Loucy (cell line): ENCODE measurements at regions not wholly inside any gene's neighbourhood (a gene's known extent, or its start where the extent isn't known, plus 50 kb on each side); places are given as distances from the start of the nearest gene placed in this dataset.

ENCODE experiments used
- H2AFZ ChIP-seq: fragments of 200-600 bp; sonication (generic); 2 replicates; pipeline ENCODE4 v1.6.0; 2016; ENCODE audit warnings: antibody characterized with exemption, mild to moderate bottlenecking, low read length, moderate library complexity
- H3F3A ChIP-seq: fragments of 200-600 bp; 2 replicates; pipeline ENCODE4 v1.6.0; 2016; ENCODE audit warnings: antibody characterized with exemption, low read depth, mild to moderate bottlenecking
- H3K27me3 ChIP-seq: fragments of 200-600 bp; sonication (generic); 2 replicates; pipeline ENCODE4 v1.6.1; 2014; ENCODE audit warnings: low read length, mild to moderate bottlenecking; ENCODE audit not compliant: insufficient read depth, poor library complexity, severe bottlenecking
- H3K36me3 ChIP-seq: fragments of 200-600 bp; sonication (generic); 2 replicates; pipeline ENCODE4 v1.6.1; 2016; ENCODE audit warnings: low read length; ENCODE audit not compliant: insufficient read depth
- H3K4me1 ChIP-seq: fragments of 200-600 bp; sonication (generic); 2 replicates; pipeline ENCODE4 v1.5.1; 2014; ENCODE audit warnings: low read length, mild to moderate bottlenecking; ENCODE audit not compliant: insufficient read depth, poor library complexity, severe bottlenecking
- H3K4me2 ChIP-seq: fragments of 200-600 bp; sonication (generic); 2 replicates; pipeline ENCODE4 v1.6.0; 2014; ENCODE audit warnings: antibody characterized with exemption, low read length, low read depth, mild to moderate bottlenecking; ENCODE audit not compliant: poor library complexity, severe bottlenecking
- H3K4me3 ChIP-seq: fragments of 200-600 bp; sonication (generic); 2 replicates; pipeline ENCODE4 v1.5.1; 2014; ENCODE audit warnings: low read length, mild to moderate bottlenecking, mixed read lengths; ENCODE audit not compliant: poor library complexity, severe bottlenecking
- H3K79me2 ChIP-seq: fragments of 200-600 bp; sonication (generic); 2 replicates; pipeline ENCODE4 v1.6.1; 2014; ENCODE audit warnings: low read length; ENCODE audit not compliant: insufficient read depth
- H3K9ac ChIP-seq: fragments of 200-600 bp; sonication (generic); 2 replicates; pipeline ENCODE4 v1.6.0; 2014; ENCODE audit warnings: mild to moderate bottlenecking, low read depth, low read length, moderate library complexity; ENCODE audit not compliant: poor library complexity, severe bottlenecking
- H3K9me2 ChIP-seq: fragments of 200-600 bp; sonication (generic); replicated peaks from 2 replicates; pipeline ENCODE4 v1.6.1; 2016; ENCODE audit warnings: low read depth, low read length, mixed read lengths
- H3K9me3 ChIP-seq: fragments of 200-600 bp; sonication (generic); 2 replicates; pipeline ENCODE4 v1.6.1; 2014; ENCODE audit warnings: mild to moderate bottlenecking, antibody characterized with exemption, low read length, low read depth; ENCODE audit not compliant: insufficient read depth
- H4K20me1 ChIP-seq: fragments of 200-600 bp; sonication (generic); 2 replicates; pipeline ENCODE4 v1.6.0; 2014; ENCODE audit warnings: antibody characterized with exemption, low read length, mild to moderate bottlenecking; ENCODE audit not compliant: insufficient read depth, poor library complexity, severe bottlenecking
- EZH2phosphoT487 ChIP-seq: fragments of 200-600 bp; IDR thresholded peaks from 2 replicates; pipeline ENCODE4 v1.6.1; 2018; ENCODE audit warnings: antibody characterized with exemption, mild to moderate bottlenecking, moderate library complexity, borderline replicate concordance
- TF ChIP-seq, protein P1 (sequence below): fragments of 200-600 bp; sonication (generic); conservative IDR thresholded peaks from 2 replicates; pipeline ENCODE4 v1.5.1; 2014; ENCODE audit warnings: mild to moderate bottlenecking, antibody characterized with exemption, low read length

DNA sequence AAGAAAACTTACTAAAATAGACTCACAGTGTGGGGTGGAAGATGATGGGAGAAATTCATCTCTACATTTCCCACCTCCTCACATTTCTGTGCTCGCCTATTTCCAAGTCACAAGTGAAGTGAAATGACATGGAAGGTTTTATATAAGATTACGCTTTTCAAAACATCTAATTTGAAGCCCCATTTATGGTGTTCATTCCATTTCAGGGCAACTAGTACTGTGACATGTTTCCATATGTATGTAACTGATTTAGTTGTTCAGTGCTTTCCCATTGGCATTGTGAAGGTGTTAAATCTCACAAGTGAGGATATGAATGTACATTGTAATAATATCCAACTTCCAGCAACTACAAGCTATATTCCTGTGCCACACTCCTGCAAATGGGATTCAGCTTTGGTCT lies 1174.8 kb downstream of the CDH11 start:
- Histone ChIP-seq H3K4me3 (no peak overlapping the region), H3K9ac (no peak overlapping the region), H3K4me1 (no peaks in the 10 kb centered on the region), H3F3A (no peaks in the 10 kb centered on the region), H3K4me2 (no peak overlapping the region), H3K36me3 (no peaks in the 10 kb centered on the region), H2AFZ (no peak overlapping the region), H3K27me3 (no peaks in the 10 kb centered on the region), H3K9me2 (no peaks in the 10 kb centered on the region), H3K9me3 (no peaks in the 10 kb centered on the region), H3K79me2 (no peaks in the 10 kb centered on the region), H4K20me1 (no peaks in the 10 kb centered on the region)
- TF ChIP-seq, protein P1, sequence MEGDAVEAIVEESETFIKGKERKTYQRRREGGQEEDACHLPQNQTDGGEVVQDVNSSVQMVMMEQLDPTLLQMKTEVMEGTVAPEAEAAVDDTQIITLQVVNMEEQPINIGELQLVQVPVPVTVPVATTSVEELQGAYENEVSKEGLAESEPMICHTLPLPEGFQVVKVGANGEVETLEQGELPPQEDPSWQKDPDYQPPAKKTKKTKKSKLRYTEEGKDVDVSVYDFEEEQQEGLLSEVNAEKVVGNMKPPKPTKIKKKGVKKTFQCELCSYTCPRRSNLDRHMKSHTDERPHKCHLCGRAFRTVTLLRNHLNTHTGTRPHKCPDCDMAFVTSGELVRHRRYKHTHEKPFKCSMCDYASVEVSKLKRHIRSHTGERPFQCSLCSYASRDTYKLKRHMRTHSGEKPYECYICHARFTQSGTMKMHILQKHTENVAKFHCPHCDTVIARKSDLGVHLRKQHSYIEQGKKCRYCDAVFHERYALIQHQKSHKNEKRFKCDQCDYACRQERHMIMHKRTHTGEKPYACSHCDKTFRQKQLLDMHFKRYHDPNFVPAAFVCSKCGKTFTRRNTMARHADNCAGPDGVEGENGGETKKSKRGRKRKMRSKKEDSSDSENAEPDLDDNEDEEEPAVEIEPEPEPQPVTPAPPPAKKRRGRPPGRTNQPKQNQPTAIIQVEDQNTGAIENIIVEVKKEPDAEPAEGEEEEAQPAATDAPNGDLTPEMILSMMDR = no peak

DNA sequence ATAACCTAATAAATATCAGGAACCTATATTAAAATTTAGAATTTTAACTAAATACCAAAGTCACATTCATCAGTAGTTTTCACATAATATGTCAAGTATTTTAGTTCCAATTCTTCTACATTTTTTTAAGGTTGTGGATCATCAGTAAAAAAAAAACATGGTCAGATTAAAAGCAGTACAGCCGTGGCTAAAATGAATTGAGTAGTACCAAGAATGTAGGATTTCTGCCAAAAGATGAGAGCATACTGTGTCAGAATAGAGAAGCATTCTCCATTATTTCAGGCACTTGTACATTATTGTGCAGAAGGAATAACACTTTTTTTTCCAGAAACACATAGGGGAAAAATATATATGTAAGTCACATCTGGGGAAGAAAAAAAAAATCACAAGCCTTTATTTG lies 1176.1 kb downstream of the CDH11 start:
- Histone ChIP-seq H3K36me3 (no peaks in the 10 kb centered on the region), H3K9me3 (no peaks in the 10 kb centered on the region), H2AFZ (no peak overlapping the region), H4K20me1 (no peaks in the 10 kb centered on the region), H3K9ac (no peak overlapping the region), H3K9me2 (no peaks in the 10 kb centered on the region), H3K4me1 (no peaks in the 10 kb centered on the region), H3K79me2 (no peaks in the 10 kb centered on the region), H3K4me3 (no peak overlapping the region), H3K4me2 (no peak overlapping the region), H3F3A (no peaks in the 10 kb centered on the region), H3K27me3 (no peaks in the 10 kb centered on the region)
- TF ChIP-seq, protein P1 = no peak
- TF ChIP-seq EZH2phosphoT487 = no peak

DNA sequence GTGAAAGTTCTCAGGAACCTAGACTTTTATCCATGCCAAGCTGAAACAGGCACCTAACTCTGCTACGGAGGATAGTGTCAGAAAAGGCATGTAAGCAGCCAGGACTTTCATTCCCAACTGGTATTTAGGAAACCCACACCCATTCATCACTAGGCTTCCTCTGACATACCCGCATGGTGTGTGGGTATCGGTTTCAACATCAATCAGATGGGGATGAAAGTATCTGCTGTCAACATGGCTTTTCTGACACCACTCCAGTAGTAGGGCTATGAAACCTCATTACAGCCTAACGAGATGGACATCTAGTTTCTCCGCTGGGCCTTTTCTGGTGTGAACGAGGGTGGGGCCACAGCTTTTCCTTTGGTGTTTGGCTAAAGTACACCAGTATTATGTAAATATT lies 1178.3 kb downstream of the CDH11 start:
- no peaks in the 10 kb centered on the region for H3K27me3 ChIP-seq
- no peaks in the 10 kb centered on the region for H3K79me2 ChIP-seq
- no peaks in the 10 kb centered on the region for H3K36me3 ChIP-seq
- no peaks in the 10 kb centered on the region for H3K4me1 ChIP-seq
- H3K9me2 ChIP-seq = no peaks in the 10 kb centered on the region
- no peak for TF ChIP-seq EZH2phosphoT487
- TF ChIP-seq, protein P1 = no peak
- no peaks in the 10 kb centered on the region for H3K9me3 ChIP-seq
- no peak overlapping the region for H3K9ac ChIP-seq
- no peak overlapping the region for H3K4me3 ChIP-seq
- H3F3A ChIP-seq = no peaks in the 10 kb centered on the region
- no peak overlapping the region for H2AFZ ChIP-seq
- H3K4me2 ChIP-seq = no peak overlapping the region
- no peaks in the 10 kb centered on the region for H4K20me1 ChIP-seq
